Limb (tissue), 2 donors: ENCODE measurements at regions not wholly inside any gene's neighbourhood (a gene's known extent, or its start where the extent isn't known, plus 50 kb on each side); places are given as distances from the start of the nearest gene placed in this dataset.

Experiments
- DNase-seq, 2 donors: peaks; one replicate each; pipeline ENCODE4 v3.0.0-alpha.2; 2016; ENCODE audit errors: extremely low spot score in 2 of 2

GRCh38 chr4:161237495-161237894 is 926.3 kb downstream of the FSTL5 start:
- DNase-seq = no peak

- no peak for DNase-seq
Measured at GRCh38 chr4:161225327-161225726, 938.5 kb downstream of the FSTL5 start.

DNA sequence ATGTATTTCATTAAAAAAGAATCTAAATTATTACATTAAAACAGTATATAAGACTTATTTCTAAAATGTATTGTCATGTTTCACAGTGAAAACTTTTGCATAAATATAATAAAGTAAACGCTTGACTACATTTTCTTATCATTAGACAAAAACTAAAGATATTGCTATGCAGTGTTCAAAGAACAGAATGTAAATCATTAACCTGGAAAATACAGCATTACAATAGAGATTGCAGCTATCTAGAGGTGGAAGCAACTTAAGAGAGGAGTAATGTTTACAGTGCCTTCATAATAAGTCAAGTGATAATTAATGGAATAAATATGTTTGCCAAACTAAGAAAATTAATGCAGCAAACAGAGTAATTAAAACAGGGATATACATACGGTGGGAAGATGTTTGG is 940.9 kb downstream of the FSTL5 start:
- no peak for DNase-seq

DNA sequence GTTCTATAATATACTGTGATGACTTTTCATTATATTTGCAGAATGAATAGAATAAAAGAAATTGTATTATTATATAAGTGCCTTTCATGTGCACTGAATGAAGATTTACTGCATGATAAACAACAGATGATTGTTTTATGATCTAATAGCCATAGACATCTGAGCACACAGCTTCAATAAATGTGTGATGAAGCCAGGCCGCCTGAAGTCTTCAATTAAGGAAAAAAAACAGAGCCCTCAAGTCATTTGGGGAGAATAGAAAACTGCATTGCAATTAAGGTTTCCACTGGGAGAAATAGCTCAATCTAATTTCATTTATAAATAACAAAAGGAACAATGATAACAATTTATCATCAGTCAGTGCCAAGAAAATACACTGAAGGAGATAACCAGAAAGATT is 955.2 kb downstream of the FSTL5 start:
- no peak for DNase-seq

DNA sequence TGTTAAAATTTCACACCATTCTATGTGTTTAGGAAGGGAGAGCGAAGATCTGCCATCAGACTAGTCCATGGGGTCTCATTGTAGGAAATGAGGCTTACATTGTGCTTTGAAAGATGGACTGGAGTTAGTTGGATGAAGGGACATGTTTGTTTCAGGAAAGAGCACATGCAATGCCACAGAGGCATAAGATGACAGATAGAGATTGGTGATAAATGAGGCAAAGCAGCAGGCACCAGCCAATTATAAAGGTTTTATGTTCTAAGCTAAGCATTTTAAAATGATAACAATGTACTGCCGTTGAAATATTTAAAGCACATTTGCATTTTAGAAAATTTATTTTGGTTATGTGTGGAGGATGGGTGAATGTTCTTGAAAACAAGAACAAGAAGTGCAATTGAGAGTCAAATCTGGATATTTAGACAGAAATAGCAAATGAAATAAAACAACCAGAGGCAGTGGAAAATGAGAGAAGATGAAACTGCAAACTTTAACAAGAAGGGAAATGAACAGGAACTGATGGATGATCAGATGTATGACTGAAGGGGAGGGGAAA is 957.2 kb downstream of the FSTL5 start:
- DNase-seq = no peak

DNA sequence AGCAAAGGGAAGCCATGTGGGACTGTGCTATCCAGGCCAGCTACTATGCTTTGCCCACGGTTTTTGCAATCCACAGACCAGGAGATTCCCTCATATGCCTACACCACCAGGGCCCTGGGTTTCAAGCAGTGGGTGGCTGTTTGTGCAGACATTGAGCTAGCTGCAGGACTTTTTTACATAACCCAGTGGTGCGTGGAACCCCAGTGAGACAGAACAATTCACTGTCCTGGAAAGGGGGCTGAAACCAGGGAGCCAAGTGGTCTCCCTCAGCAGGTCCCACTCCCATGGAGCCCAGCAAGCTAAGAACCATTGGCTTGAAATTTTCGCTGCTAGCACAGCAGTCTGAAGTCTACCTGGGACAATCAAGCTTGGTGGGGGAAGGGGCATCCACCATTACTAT is 959.9 kb downstream of the FSTL5 start:
- no peak for DNase-seq

DNA sequence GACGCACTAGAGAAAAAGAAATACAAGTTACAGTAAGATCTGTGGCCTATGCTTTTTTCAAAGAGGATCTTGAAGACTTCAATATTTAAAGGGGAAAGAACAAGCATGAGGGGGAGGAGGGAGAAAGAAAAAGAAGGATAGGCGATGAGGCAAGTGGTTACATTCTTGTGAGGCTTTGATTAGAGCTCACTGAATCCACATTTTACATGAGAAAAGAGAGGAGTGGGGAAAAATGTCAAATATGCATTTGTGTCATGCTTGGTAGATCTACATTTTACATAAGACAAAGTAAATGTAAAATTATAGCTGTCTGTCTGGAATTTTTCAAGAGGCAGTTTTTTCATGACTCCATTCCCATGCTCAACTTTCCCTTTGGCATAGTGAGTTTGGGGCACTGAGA is 965.9 kb downstream of the FSTL5 start:
- DNase-seq = no peak

- DNase-seq = no peak
Measured at GRCh38 chr4:161197474-161197873, 966.3 kb downstream of the FSTL5 start.

GRCh38 chr4:161189286-161190134 is 974.3 kb downstream of the FSTL5 start:
- peak in 1 of 2 donors; percentile 10 for DNase-seq

DNA sequence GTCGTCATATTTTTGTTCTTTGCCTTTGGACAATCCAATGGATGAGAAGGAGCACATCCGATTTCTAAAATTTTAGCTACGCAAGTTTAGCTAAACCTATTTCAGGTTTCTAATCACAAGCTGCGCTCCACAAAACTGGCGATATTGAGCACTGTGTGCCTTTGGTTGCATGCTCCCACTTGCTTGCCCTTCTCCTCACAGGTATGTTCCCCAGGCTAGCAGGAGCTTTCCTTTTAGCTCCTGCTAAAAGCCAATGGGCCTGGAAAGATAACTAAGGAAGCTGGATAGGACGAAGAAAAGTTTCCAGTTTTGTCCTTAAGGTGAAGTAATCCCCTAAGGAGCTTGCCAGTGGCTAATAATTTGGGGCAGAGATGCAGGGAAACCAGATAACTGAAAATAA is 975.2 kb downstream of the FSTL5 start:
- no peak for DNase-seq

- DNase-seq = no peak
Measured at GRCh38 chr4:161187569-161187968, 976.2 kb downstream of the FSTL5 start.

DNA sequence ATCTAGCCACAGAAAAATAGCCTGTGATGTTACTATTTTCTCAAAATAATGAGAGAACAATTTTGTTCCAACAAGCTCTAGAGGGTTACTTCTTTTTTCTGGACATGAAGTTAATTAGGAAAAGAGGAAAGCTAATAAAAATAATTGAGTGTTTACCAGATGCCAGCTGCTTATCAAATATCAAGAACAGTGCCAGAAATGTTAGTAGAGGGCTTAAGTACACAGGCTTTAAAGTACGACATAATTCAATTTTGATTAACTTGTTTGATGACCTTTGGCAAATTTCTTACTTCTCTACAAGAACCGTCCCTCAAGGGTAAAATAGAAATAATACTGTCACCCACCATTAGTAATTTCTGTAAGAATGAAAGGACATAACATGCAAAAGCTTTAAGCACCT is 977.0 kb downstream of the FSTL5 start:
- DNase-seq = no peak

DNA sequence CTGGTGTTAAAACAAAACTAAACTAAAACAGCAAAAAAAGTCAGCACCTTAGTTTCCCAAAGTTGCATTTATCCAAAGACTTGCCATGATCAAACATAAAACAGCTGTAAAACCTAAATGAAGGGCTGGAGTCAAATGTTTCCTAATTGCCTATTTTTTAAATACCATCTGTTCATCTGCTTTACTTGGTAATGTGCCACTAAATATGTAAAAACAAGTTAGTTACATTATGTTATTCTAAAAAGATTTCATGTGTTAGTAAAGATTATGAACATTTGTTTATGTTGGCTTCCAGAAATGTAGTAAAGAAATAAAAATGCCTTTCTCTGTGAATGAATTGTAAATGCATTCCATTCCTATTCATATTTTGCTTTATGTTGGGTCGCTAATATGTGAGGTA is 977.8 kb downstream of the FSTL5 start:
- no peak for DNase-seq

GRCh38 chr4:161183729-161184128 is 980.1 kb downstream of the FSTL5 start:
- DNase-seq = no peak

GRCh38 chr4:161182913-161183312 is 980.9 kb downstream of the FSTL5 start:
- DNase-seq = no peak

GRCh38 chr4:161178310-161178709 is 985.5 kb downstream of the FSTL5 start:
- no peak for DNase-seq

DNA sequence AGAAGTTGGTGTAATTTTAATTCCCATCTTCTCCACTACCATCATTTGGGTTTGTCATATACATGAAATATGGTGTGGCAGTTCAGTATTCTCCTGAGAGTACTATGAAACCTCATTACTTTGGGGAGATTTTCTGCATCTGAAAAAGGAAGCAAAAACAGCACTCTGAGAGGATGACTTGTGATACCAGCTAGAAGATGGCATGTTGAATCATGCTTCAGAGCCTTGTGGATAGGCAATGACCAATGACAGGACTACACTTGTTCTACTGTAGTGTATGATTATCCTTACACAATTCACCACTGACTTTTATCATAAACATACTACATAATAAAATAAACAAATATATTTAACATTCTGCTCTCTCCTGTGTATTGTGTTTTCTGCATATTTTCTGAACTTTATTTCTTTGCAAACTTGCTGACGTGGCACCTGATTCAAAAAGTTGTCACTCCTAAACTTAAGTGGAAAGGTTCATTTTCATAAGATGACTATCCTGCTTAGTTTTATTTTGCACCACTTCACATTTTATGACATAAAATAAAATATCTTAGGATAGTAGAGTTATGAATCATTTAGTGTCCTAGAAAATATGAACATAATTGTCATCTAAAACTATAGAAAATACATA is 991.3 kb downstream of the FSTL5 start:
- no peak for DNase-seq

DNA sequence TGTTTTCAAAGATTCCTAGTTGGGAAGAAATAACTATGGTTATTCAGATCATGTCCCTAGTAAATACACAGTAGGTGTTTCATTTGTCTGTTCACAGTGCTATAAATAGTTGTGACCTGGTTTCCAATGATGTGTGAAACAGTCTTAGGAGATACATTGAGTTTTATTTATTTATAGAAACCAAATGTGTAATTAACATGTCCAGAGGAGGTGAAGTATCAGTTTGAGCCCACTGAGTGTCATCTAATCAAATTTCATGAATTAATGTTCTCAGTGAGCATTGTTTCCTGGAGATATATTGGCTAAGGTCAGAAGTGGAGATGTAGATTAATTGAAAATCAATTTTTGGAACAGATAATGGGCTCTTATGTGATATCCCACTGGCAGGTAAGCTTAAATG is 996.3 kb downstream of the FSTL5 start:
- no peak for DNase-seq

DNA sequence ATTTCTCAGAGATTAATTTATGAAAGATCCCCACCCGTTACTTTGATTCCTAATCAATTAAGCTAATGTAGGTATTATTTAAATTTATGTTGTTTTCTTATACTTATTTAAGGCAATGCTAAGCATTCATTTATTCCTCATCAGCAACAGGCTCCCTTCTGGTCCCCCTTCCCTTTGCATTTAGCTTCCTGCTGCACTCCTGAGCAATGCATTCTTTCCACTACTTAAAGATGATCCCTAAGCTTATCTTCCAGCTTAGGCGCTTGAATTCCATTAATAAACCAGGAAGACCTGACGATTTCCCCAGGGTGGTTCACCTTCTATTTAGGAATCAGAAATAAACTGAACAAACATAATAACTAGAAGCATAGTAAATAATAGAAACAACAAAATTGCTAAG is 1003.1 kb downstream of the FSTL5 start:
- DNase-seq = no peak

DNA sequence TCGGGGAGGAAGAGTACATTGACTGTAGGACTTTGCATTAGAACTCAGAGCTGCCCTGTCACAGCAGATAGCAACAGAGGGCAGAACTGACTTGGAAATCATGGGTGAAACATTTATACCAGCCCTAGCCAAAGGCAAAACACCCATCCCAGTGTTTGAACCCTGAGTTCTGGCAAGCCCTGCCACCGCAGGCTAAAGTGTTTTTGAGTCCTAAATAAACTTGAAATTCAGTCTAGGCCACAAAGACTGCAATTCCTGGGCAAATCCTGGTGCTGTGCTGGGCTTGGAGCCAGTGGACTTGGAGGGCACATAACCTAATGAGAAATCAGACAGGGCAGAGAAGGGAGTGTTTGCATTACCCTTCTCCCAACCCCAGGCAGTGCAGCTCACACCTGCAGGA is 1015.7 kb downstream of the FSTL5 start:
- DNase-seq = no peak

DNA sequence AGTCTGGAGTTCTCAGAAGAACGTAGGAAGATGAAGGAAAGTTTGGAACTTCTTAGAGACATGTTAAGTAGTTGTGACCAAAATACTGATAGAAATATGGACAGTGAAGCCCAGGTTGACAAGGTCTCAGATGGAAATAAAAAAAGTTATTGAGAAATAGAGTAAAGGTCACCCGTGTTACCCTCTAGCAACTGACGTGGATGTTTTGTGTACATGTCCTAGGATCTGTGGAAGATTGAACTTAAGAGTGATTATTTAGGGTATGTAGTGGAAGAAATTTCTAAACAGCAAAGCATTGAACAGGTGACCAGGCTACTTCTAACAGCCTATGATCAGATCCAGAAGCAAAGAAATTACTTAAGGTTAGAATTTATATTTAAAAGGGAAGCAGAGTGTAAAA is 1020.4 kb downstream of the FSTL5 start:
- no peak for DNase-seq

DNA sequence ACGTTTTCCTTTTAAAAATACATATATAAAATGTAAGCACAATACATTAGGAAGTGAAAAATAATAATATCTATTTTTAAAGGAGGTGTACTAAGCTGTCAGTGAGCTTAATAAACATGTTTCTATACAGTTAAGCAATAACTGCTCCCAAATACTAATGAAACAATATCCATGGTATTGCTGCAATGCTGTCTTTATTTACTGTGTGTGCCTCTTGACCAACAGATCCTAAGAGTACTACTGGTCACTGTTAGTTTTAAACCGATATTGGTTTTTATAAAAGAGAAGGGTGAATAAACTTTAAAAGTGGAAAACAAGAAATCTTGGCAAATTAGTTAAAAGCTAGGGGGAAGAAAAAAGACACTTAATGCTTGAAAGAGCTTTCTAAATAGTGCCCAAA is 1029.0 kb downstream of the FSTL5 start:
- DNase-seq = no peak
